MM.1S (cell line): ENCODE measurements at regions not wholly inside any gene's neighbourhood (a gene's known extent, or its start where the extent isn't known, plus 50 kb on each side); places are given as distances from the start of the nearest gene placed in this dataset.

Experiments
- DNase-seq: peaks from one replicate; pipeline ENCODE4 v3.0.0-alpha.2; 2015
- H2AFZ ChIP-seq: fragments of 300-600 bp; sonication (generic); 2 replicates; pipeline ENCODE4 v1.6.0; 2016; ENCODE audit warnings: antibody characterized with exemption, low read length
- H3F3A ChIP-seq: fragments of 300-600 bp; sonication (generic); 2 replicates; pipeline ENCODE4 v1.6.1; 2016; ENCODE audit warnings: mild to moderate bottlenecking, antibody characterized with exemption, low read length, moderate library complexity, mixed read lengths; ENCODE audit not compliant: insufficient read depth
- H3K27ac ChIP-seq: fragments of 300-600 bp; sonication (generic); 2 replicates; pipeline ENCODE4 v1.5.1; 2016; ENCODE audit warnings: mild to moderate bottlenecking, low read length
- H3K27me3 ChIP-seq: fragments of 300-600 bp; sonication (generic); replicated peaks from 2 replicates; pipeline ENCODE4 v1.6.0; 2016; ENCODE audit warnings: low read length; ENCODE audit not compliant: insufficient read depth
- H3K36me3 ChIP-seq: fragments of 300-600 bp; sonication (generic); replicated peaks from 2 replicates; pipeline ENCODE4 v1.6.1; 2016; ENCODE audit warnings: mild to moderate bottlenecking, low read length, mixed read lengths; ENCODE audit not compliant: insufficient read depth
- H3K4me1 ChIP-seq: fragments of 300-600 bp; sonication (generic); 2 replicates; pipeline ENCODE4 v1.6.1; 2016; ENCODE audit warnings: low read length, mixed read lengths
- H3K4me2 ChIP-seq: fragments of 300-600 bp; sonication (generic); 2 replicates; pipeline ENCODE4 v1.6.0; 2016; ENCODE audit warnings: low read depth, low read length
- H3K4me3 ChIP-seq: fragments of 300-600 bp; sonication (generic); 2 replicates; pipeline ENCODE4 v1.5.1; 2016; ENCODE audit warnings: low read length, mixed read lengths
- H3K79me2 ChIP-seq: fragments of 300-600 bp; sonication (generic); 2 replicates; pipeline ENCODE4 v1.6.1; 2016; ENCODE audit warnings: mixed run types, low read length, mixed read lengths
- H3K9ac ChIP-seq: fragments of 300-600 bp; sonication (generic); 2 replicates; pipeline ENCODE4 v1.6.1; 2016; ENCODE audit warnings: low read length, mixed read lengths
- H3K9me2 ChIP-seq: fragments of 300-600 bp; sonication (generic); replicated peaks from 2 replicates; pipeline ENCODE4 v1.6.1; 2016; ENCODE audit warnings: mild to moderate bottlenecking, low read length, mixed read lengths; ENCODE audit not compliant: insufficient read depth
- H3K9me3 ChIP-seq: fragments of 300-600 bp; sonication (generic); replicated peaks from 2 replicates; pipeline ENCODE4 v1.6.1; 2016; ENCODE audit warnings: mild to moderate bottlenecking, low read length, mixed read lengths; ENCODE audit not compliant: insufficient read depth
- H4K20me1 ChIP-seq: fragments of 300-600 bp; sonication (generic); 2 replicates; pipeline ENCODE4 v1.6.1; 2016; ENCODE audit warnings: mild to moderate bottlenecking, low read length, moderate library complexity, mixed read lengths; ENCODE audit not compliant: insufficient read depth
- EZH2 ChIP-seq: fragments of 300-600 bp; sonication (generic); optimal IDR thresholded peaks from 2 replicates; pipeline ENCODE3; 2017; ENCODE audit warnings: low read depth, mild to moderate bottlenecking, antibody characterized with exemption, low read length, mixed read lengths
- EZH2phosphoT487 ChIP-seq: fragments of 300-600 bp; sonication (generic); IDR thresholded peaks from 2 replicates; pipeline ENCODE4 v1.6.1; 2018; ENCODE audit warnings: antibody characterized with exemption, low read length
- TF ChIP-seq, protein P1 (sequence below): fragments of 300-600 bp; sonication (generic); IDR thresholded peaks from 2 replicates; pipeline ENCODE4 v1.5.1; 2016; ENCODE audit warnings: antibody characterized with exemption, low read length, mixed read lengths

DNA sequence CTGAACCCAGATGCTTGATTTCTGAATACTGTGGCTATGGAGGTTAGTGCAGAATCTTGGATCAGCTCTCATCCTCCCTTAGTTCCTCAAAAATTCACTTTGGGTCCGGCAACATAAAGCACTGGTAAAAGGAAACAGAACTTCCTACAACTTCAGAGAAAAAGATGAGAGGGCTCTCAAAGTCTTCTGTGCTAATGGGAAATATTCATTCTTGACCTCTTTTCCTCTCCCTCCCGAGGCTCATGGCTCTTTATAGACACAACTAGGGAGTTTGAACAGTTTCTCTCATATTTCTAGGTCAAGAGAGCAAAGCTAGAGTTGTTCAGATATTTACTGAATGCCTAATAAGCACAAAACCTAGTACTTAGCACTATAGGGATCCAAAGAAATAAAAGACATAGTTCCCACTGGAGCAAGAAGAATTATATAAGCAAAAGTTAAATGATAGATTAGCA is 124.1 kb upstream of the TCF21 start:
- Histone ChIP-seq H3K27me3 (no peaks in the 10 kb centered on the region), H3K36me3 (no peaks in the 10 kb centered on the region), H3K4me2 (no peak overlapping the region), H3F3A (no peaks in the 10 kb centered on the region), H4K20me1 (no peaks in the 10 kb centered on the region), H2AFZ (no peak overlapping the region), H3K9me3 (no peaks in the 10 kb centered on the region), H3K4me3 (no peak overlapping the region), H3K9me2 (no peaks in the 10 kb centered on the region), H3K4me1 (no peaks in the 10 kb centered on the region), H3K27ac (no peak overlapping the region), H3K9ac (no peak overlapping the region), H3K79me2 (no peaks in the 10 kb centered on the region)
- no peak for DNase-seq
- TF ChIP-seq EZH2phosphoT487 (no peak), EZH2 (no peak)
- TF ChIP-seq, protein P1, sequence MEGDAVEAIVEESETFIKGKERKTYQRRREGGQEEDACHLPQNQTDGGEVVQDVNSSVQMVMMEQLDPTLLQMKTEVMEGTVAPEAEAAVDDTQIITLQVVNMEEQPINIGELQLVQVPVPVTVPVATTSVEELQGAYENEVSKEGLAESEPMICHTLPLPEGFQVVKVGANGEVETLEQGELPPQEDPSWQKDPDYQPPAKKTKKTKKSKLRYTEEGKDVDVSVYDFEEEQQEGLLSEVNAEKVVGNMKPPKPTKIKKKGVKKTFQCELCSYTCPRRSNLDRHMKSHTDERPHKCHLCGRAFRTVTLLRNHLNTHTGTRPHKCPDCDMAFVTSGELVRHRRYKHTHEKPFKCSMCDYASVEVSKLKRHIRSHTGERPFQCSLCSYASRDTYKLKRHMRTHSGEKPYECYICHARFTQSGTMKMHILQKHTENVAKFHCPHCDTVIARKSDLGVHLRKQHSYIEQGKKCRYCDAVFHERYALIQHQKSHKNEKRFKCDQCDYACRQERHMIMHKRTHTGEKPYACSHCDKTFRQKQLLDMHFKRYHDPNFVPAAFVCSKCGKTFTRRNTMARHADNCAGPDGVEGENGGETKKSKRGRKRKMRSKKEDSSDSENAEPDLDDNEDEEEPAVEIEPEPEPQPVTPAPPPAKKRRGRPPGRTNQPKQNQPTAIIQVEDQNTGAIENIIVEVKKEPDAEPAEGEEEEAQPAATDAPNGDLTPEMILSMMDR: no peak

DNA sequence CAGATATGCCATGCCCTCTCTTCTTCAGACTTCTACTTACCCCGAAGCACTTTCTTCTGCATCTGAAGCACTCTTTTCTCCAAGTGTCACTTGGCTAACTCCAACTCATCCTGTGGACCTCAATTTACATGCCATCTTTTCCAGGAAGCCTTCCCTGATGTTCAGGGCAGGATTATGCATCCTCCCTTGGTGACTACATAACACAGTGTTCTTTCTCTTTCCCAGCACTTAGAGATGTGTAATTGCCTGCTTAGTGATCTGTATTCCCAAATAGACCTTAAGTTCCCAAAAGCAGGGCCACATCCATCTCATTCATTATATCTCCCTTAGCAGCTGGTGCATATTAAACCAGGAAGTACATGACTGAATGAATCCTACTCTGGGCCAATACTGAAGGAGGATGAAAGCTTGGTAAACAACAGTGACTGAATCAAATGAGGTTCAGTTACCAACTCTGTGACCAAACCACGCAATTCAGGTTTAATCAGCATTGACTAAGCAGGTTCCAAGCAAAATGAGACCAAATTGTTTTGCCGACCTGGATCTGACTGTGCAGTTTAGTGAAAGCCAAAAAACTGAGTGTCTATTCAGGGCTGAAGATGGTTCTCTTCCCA is 121.4 kb upstream of the TCF21 start:
- no peak for DNase-seq
- Histone ChIP-seq H3K4me2 (no peak overlapping the region), H3K79me2 (no peaks in the 10 kb centered on the region), H3K36me3 (no peaks in the 10 kb centered on the region), H2AFZ (no peak overlapping the region), H3K27me3 (no peaks in the 10 kb centered on the region), H3K9me3 (no peaks in the 10 kb centered on the region), H3K27ac (no peak overlapping the region), H3K9me2 (no peaks in the 10 kb centered on the region), H3F3A (no peaks in the 10 kb centered on the region), H3K4me1 (no peaks in the 10 kb centered on the region), H3K4me3 (no peak overlapping the region), H3K9ac (no peak overlapping the region), H4K20me1 (no peaks in the 10 kb centered on the region)
- TF ChIP-seq EZH2 (no peak), EZH2phosphoT487 (no peak)
- TF ChIP-seq, protein P1: no peak

DNA sequence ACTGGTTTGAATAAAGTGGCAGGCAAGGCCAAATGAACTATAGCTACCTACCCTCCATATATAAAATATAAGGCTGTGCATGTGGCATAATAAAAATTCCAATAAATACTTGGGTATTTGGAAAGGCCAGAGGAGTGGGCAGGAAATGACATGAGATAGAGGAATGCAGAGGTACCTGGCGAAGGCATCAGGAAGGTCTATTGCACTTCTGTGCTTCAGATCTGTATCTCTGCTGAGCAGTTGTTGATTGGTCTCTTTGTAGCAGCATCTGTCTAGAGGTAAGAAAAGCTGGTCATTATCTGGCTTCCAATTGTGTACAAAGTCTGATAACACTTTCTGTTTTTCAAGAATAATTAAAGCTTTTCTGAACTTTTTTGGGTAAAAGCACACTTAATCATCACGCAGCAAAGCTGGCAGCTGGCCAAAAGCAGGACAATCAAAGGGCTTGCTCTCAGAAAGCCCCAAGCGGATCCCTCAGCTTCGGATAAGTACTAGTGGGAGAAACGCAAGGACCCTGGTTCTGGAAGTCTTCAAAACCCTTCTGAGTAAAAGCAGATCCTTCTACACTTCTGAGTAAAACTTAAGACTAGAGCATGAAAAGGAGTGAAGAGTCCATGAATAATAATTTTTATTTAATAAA is 120.1 kb upstream of the TCF21 start:
- H3K4me3 ChIP-seq: no peak overlapping the region
- H3K79me2 ChIP-seq: no peaks in the 10 kb centered on the region
- no peak for DNase-seq
- no peaks in the 10 kb centered on the region for H4K20me1 ChIP-seq
- H3K27me3 ChIP-seq: no peaks in the 10 kb centered on the region
- H3F3A ChIP-seq: no peaks in the 10 kb centered on the region
- no peak overlapping the region for H3K9ac ChIP-seq
- no peaks in the 10 kb centered on the region for H3K9me3 ChIP-seq
- no peaks in the 10 kb centered on the region for H3K36me3 ChIP-seq
- H3K4me1 ChIP-seq: no peaks in the 10 kb centered on the region
- H2AFZ ChIP-seq: no peak overlapping the region
- H3K4me2 ChIP-seq: no peak overlapping the region
- TF ChIP-seq, protein P1: no peak
- TF ChIP-seq EZH2phosphoT487 (no peak), EZH2 (no peak)
- no peak overlapping the region for H3K27ac ChIP-seq
- no peaks in the 10 kb centered on the region for H3K9me2 ChIP-seq
